Mucosa of rectum (tissue), 2 donors: ENCODE measurements at regions not wholly inside any gene's neighbourhood (a gene's known extent, or its start where the extent isn't known, plus 50 kb on each side); places are given as distances from the start of the nearest gene placed in this dataset.
"Not testable (repeated sequence)": the region's sequence is repeated elsewhere in the genome, so short reads cannot be mapped to it uniquely, and the experiment has no call there.

ENCODE experiments used
- H3K27ac ChIP-seq, 2 donors: one replicate each; pipeline ENCODE4 v1.7.0; 2013; ENCODE audit warnings: inconsistent platforms in 2 of 2, low read depth in 2 of 2, low read length in 2 of 2
- H3K27me3 ChIP-seq, 2 donors: one replicate each; pipeline ENCODE4 v1.7.0; 2013; ENCODE audit warnings: low read length in 2 of 2; ENCODE audit not compliant: control insufficient read depth in 2 of 2, insufficient read depth in 2 of 2
- H3K36me3 ChIP-seq, 2 donors: one replicate each; pipeline ENCODE4 v1.7.0; 2013; ENCODE audit warnings: low read length in 2 of 2; ENCODE audit not compliant: control insufficient read depth in 2 of 2, insufficient read depth in 2 of 2
- H3K4me1 ChIP-seq, 2 donors: one replicate each; pipeline ENCODE4 v1.7.0; 2013; ENCODE audit warnings: low read length in 2 of 2, mild to moderate bottlenecking in 1 of 2; ENCODE audit not compliant: control insufficient read depth in 2 of 2, insufficient read depth in 2 of 2
- H3K4me3 ChIP-seq, 2 donors: one replicate each; pipeline ENCODE4 v1.7.0; 2013; ENCODE audit warnings: low read length in 2 of 2
- H3K9ac ChIP-seq, 2 donors: one replicate each; pipeline ENCODE4 v1.7.0; 2013; ENCODE audit warnings: low read length in 2 of 2, low read depth in 1 of 2, mild to moderate bottlenecking in 1 of 2
- H3K9me3 ChIP-seq, 2 donors: one replicate each; pipeline ENCODE4 v1.7.0; 2013; ENCODE audit warnings: low read length in 2 of 2; ENCODE audit not compliant: control insufficient read depth in 2 of 2
- donor health status: healthy.
- donor health status: Normal muscosa, but diverticular disease.

- not testable (repeated sequence) for H3K4me3 ChIP-seq, H3K36me3 ChIP-seq, H3K9ac ChIP-seq
Observed at GRCh38 chr2:239641904-239642303, 241.1 kb upstream of the HDAC4 start.

GRCh38 chr2:239640676-239641578 is 240.1 kb upstream of the HDAC4 start:
- Histone ChIP-seq H3K9me3 (peaks cover 0 to 4% of the 10 kb centered on the region in 2 donors), H3K9ac (no peak overlapping the region), H3K4me1 (no peaks in the 10 kb centered on the region), H3K27me3 (no peaks in the 10 kb centered on the region), H3K27ac (no peak overlapping the region), H3K4me3 (no peak overlapping the region), H3K36me3 (no peaks in the 10 kb centered on the region)

More at GRCh38 chr2:239641904-239642303, 241.1 kb upstream of the HDAC4 start:
- H3K27ac ChIP-seq, H3K27me3 ChIP-seq, H3K4me1 ChIP-seq, H3K9me3 ChIP-seq: not testable (repeated sequence)

GRCh38 chr2:239640210-239640609 is 239.4 kb upstream of the HDAC4 start:
- Histone ChIP-seq H3K4me1 (no peaks in the 10 kb centered on the region), H3K4me3 (no peak overlapping the region), H3K9me3 (peaks cover 0 to 4% of the 10 kb centered on the region in 2 donors), H3K9ac (no peak overlapping the region), H3K27me3 (no peaks in the 10 kb centered on the region), H3K27ac (no peak overlapping the region), H3K36me3 (no peaks in the 10 kb centered on the region)

GRCh38 chr2:239639421-239640185 is 238.8 kb upstream of the HDAC4 start:
- H3K36me3 ChIP-seq: no peaks in the 10 kb centered on the region
- no peaks in the 10 kb centered on the region for H3K4me1 ChIP-seq
- H3K9me3 ChIP-seq: peaks cover 0 to 4% of the 10 kb centered on the region in 2 donors
- no peaks in the 10 kb centered on the region for H3K27me3 ChIP-seq
- H3K9ac ChIP-seq: no peak overlapping the region
- no peak overlapping the region for H3K4me3 ChIP-seq
- H3K27ac ChIP-seq: no peak overlapping the region

- no peak overlapping the region for H3K27ac ChIP-seq
Observed at GRCh38 chr2:239638376-239638775, 237.6 kb upstream of the HDAC4 start.

GRCh38 chr2:239636808-239637207 is 236.0 kb upstream of the HDAC4 start:
- Histone ChIP-seq H3K27me3 (no peaks in the 10 kb centered on the region), H3K27ac (no peak overlapping the region), H3K4me1 (no peaks in the 10 kb centered on the region), H3K4me3 (no peak overlapping the region), H3K9me3 (peaks cover 0 to 4% of the 10 kb centered on the region in 2 donors), H3K36me3 (no peaks in the 10 kb centered on the region), H3K9ac (no peak overlapping the region)

More at GRCh38 chr2:239638376-239638775, 237.6 kb upstream of the HDAC4 start:
- no peaks in the 10 kb centered on the region for H3K4me1 ChIP-seq
- no peaks in the 10 kb centered on the region for H3K36me3 ChIP-seq
- peaks cover 0 to 4% of the 10 kb centered on the region in 2 donors for H3K9me3 ChIP-seq
- H3K4me3 ChIP-seq: no peak overlapping the region
- H3K27me3 ChIP-seq: no peaks in the 10 kb centered on the region
- H3K9ac ChIP-seq: no peak overlapping the region

GRCh38 chr2:239634769-239635168 is 233.9 kb upstream of the HDAC4 start:
- no peak overlapping the region for H3K4me3 ChIP-seq
- H3K9ac ChIP-seq: no peak overlapping the region
- no peaks in the 10 kb centered on the region for H3K36me3 ChIP-seq
- peaks cover 0 to 4% of the 10 kb centered on the region in 2 donors for H3K9me3 ChIP-seq
- no peaks in the 10 kb centered on the region for H3K27me3 ChIP-seq
- H3K4me1 ChIP-seq: no peaks in the 10 kb centered on the region
- H3K27ac ChIP-seq: no peak overlapping the region

GRCh38 chr2:239630618-239631286 is 229.9 kb upstream of the HDAC4 start:
- H3K9ac ChIP-seq: no peak overlapping the region
- H3K9me3 ChIP-seq: no peaks in the 10 kb centered on the region
- no peaks in the 10 kb centered on the region for H3K36me3 ChIP-seq
- no peaks in the 10 kb centered on the region for H3K27me3 ChIP-seq
- no peak overlapping the region for H3K4me3 ChIP-seq
- no peak overlapping the region for H3K27ac ChIP-seq
- H3K4me1 ChIP-seq: no peaks in the 10 kb centered on the region

- Histone ChIP-seq H3K36me3 (no peaks in the 10 kb centered on the region), H3K27me3 (no peaks in the 10 kb centered on the region), H3K4me1 (no peaks in the 10 kb centered on the region), H3K4me3 (no peak overlapping the region), H3K9ac (no peak overlapping the region), H3K27ac (no peak overlapping the region), H3K9me3 (no peaks in the 10 kb centered on the region)
Observed at GRCh38 chr2:239629926-239630617, 229.3 kb upstream of the HDAC4 start.
